CD4-positive, alpha-beta T cell treated with Interferon gamma for 1 hour (primary cell): ENCODE measurements at regions not wholly inside any gene's neighbourhood (a gene's known extent, or its start where the extent isn't known, plus 50 kb on each side); places are given as distances from the start of the nearest gene placed in this dataset.
"Not testable (repeated sequence)": the region's sequence is repeated elsewhere in the genome, so short reads cannot be mapped to it uniquely, and the experiment has no call there.

Source experiments
- DNase-seq: peaks from one replicate; pipeline ENCODE4 v3.0.0-alpha.2; 2020

GRCh38 chr4:115548123-115548522 lies 434.7 kb upstream of the NDST4 start:
- no peak for DNase-seq

- no peak for DNase-seq
These were observed 424.0 kb upstream of the NDST4 start for GRCh38 chr4:115537387-115537786.

- DNase-seq: no peak
These were observed 415.7 kb upstream of the NDST4 start for GRCh38 chr4:115529126-115529525.

- not testable (repeated sequence) for DNase-seq
These were observed 406.1 kb upstream of the NDST4 start for GRCh38 chr4:115519476-115519875.

GRCh38 chr4:115515772-115516171 lies 402.4 kb upstream of the NDST4 start:
- DNase-seq: no peak

GRCh38 chr4:115515366-115515765 lies 401.9 kb upstream of the NDST4 start:
- DNase-seq: no peak

- DNase-seq: no peak
These were observed 401.3 kb upstream of the NDST4 start for GRCh38 chr4:115514675-115515074.

- DNase-seq: no peak
These were observed 391.9 kb upstream of the NDST4 start for GRCh38 chr4:115505326-115505725.

GRCh38 chr4:115501656-115502055 lies 388.2 kb upstream of the NDST4 start:
- no peak for DNase-seq

GRCh38 chr4:115493770-115494169 lies 380.4 kb upstream of the NDST4 start:
- not testable (repeated sequence) for DNase-seq

GRCh38 chr4:115491686-115492085 lies 378.3 kb upstream of the NDST4 start:
- DNase-seq: no peak

- DNase-seq: no peak
These were observed 375.9 kb upstream of the NDST4 start for GRCh38 chr4:115489279-115489678.

- no peak for DNase-seq
These were observed 372.0 kb upstream of the NDST4 start for GRCh38 chr4:115485402-115485801.

GRCh38 chr4:115484479-115484878 lies 371.1 kb upstream of the NDST4 start:
- DNase-seq: no peak

GRCh38 chr4:115470763-115471162 lies 357.3 kb upstream of the NDST4 start:
- no peak for DNase-seq

GRCh38 chr4:115459301-115459700 lies 345.9 kb upstream of the NDST4 start:
- DNase-seq: not testable (repeated sequence)

- DNase-seq: no peak
These were observed 342.8 kb upstream of the NDST4 start for GRCh38 chr4:115456231-115456630.

GRCh38 chr4:115454228-115454627 lies 340.8 kb upstream of the NDST4 start:
- DNase-seq: no peak

GRCh38 chr4:115453416-115453815 lies 340.0 kb upstream of the NDST4 start:
- DNase-seq: no peak

GRCh38 chr4:115452229-115452628 lies 338.8 kb upstream of the NDST4 start:
- not testable (repeated sequence) for DNase-seq

- DNase-seq: no peak
These were observed 324.3 kb upstream of the NDST4 start for GRCh38 chr4:115437739-115438138.

- no peak for DNase-seq
These were observed 320.1 kb upstream of the NDST4 start for GRCh38 chr4:115433491-115433890.

GRCh38 chr4:115430024-115430423 lies 316.6 kb upstream of the NDST4 start:
- no peak for DNase-seq

- no peak for DNase-seq
These were observed 315.0 kb upstream of the NDST4 start for GRCh38 chr4:115428455-115428854.

- DNase-seq: no peak
These were observed 311.4 kb upstream of the NDST4 start for GRCh38 chr4:115424852-115425251.
